B cell (primary cell): ENCODE measurements at regions not wholly inside any gene's neighbourhood (a gene's known extent, or its start where the extent isn't known, plus 50 kb on each side); places are given as distances from the start of the nearest gene placed in this dataset.
"Not testable (repeated sequence)": the region's sequence is repeated elsewhere in the genome, so short reads cannot be mapped to it uniquely, and the experiment has no call there.

Experiments
- ATAC-seq: fragments of 200-7000 bp; cut with Tn5 transposase; one replicate; pipeline ENCODE4 v1.10.0; 2021; ENCODE audit warnings: low read depth, mild to moderate bottlenecking, moderate number of reproducible peaks, moderate library complexity
- CTCF ChIA-PET: fragments of 350-600 bp; sonication (Branson Sonifier 250); formaldehyde crosslinking; loops from one replicate; lab custom pipeline; 2021; ENCODE audit warnings: antibody characterized with exemption, inconsistent platforms; lab: Charles Lee
- POLR2A ChIA-PET: fragments of 350-600 bp; sonication (Branson Sonifier 250); formaldehyde crosslinking; loops from one replicate; lab custom pipeline; 2021; ENCODE audit warnings: antibody characterized with exemption; lab: Charles Lee
- DNase-seq: peaks from one replicate; pipeline ENCODE4 v3.0.0; 2013
- H2AFZ ChIP-seq: 2 replicates; pipeline ENCODE4 v1.6.1; 2012; ENCODE audit warnings: mild to moderate bottlenecking, low read depth, low read length; ENCODE audit not compliant: insufficient read depth, poor library complexity, severe bottlenecking
- H3K27ac ChIP-seq, 2 donors: 1 replicate in 1 of 2; 2 replicates in 1 of 2; pipeline ENCODE4 v1.5.1; 2012 to 2013; ENCODE audit warnings: low read length in 2 of 2, mild to moderate bottlenecking in 2 of 2, moderate library complexity in 1 of 2
- H3K27me3 ChIP-seq, 4 experiments: fragments of 200-600 bp in 1 of 4; sonication (generic) in 1 of 4; replicated peaks in 1 of 4; 1 replicate in 2 of 4; 2 replicates in 2 of 4; pipeline versions ENCODE4 v1.6.1 to v1.7.0; 2013 to 2016; ENCODE audit warnings: low read length in 3 of 4, mild to moderate bottlenecking in 2 of 4, mixed read lengths in 1 of 4, moderate library complexity in 1 of 4; ENCODE audit not compliant: insufficient read depth in 4 of 4, control insufficient read depth in 3 of 4; ENCODE audit errors: control extremely low read depth in 1 of 4
- H3K36me3 ChIP-seq, 2 experiments: replicated peaks in 1 of 2; 1 replicate in 1 of 2; 2 replicates in 1 of 2; pipeline versions ENCODE4 v1.6.1 to v1.7.1; 2013; ENCODE audit warnings: low read length in 1 of 2; ENCODE audit not compliant: insufficient read depth in 2 of 2, control insufficient read depth in 1 of 2; ENCODE audit errors: control extremely low read depth in 1 of 2, extremely low read depth in 1 of 2
- H3K4me1 ChIP-seq, 2 donors: fragments of 200-600 bp in 1 of 2; sonication (generic) in 1 of 2; 1 replicate in 1 of 2; 2 replicates in 1 of 2; pipeline versions ENCODE4 v1.5.1 to v1.6.1; 2013 to 2017; ENCODE audit warnings: low read length in 2 of 2; ENCODE audit not compliant: control insufficient read depth in 2 of 2, insufficient read depth in 2 of 2
- H3K4me2 ChIP-seq: replicated peaks from 2 replicates; pipeline ENCODE3; 2012; ENCODE audit warnings: mild to moderate bottlenecking, low read depth, low read length; ENCODE audit not compliant: poor library complexity, severe bottlenecking
- H3K4me3 ChIP-seq, 5 experiments: fragments of 200-600 bp in 1 of 5; sonication (generic) in 1 of 5; 1 replicate in 3 of 5; 2 replicates in 2 of 5; pipeline versions ENCODE4 v1.5.1 to v1.7.0; 2011 to 2016; ENCODE audit warnings: low read length in 4 of 5, mild to moderate bottlenecking in 4 of 5, low read depth in 2 of 5, control low read depth in 1 of 5, moderate library complexity in 1 of 5; ENCODE audit not compliant: insufficient read depth in 1 of 5; ENCODE audit errors: control extremely low read depth in 1 of 5, extremely low read depth in 1 of 5
- H3K79me2 ChIP-seq: fragments of 200-600 bp; sonication (generic); one replicate; pipeline ENCODE4 v1.6.0; 2016; ENCODE audit warnings: low read length; ENCODE audit not compliant: control insufficient read depth, insufficient read depth
- H3K9ac ChIP-seq: fragments of 200-600 bp; sonication (generic); 2 replicates; pipeline ENCODE4 v1.6.1; 2017; ENCODE audit warnings: mild to moderate bottlenecking, low read length, moderate library complexity
- H3K9me3 ChIP-seq, 3 donors: one replicate each; pipeline versions ENCODE4 v1.6.1 to v1.7.1; 2013; ENCODE audit warnings: low read length in 2 of 3; ENCODE audit not compliant: control insufficient read depth in 2 of 3, insufficient read depth in 1 of 3; ENCODE audit errors: control extremely low read depth in 1 of 3
- H4K20me1 ChIP-seq: 2 replicates; pipeline ENCODE4 v1.6.0; 2012; ENCODE audit warnings: mild to moderate bottlenecking, low read length; ENCODE audit not compliant: insufficient read depth, control insufficient read depth, poor library complexity, severe bottlenecking
- H3K27ac Mint-ChIP-seq: one replicate; pipeline ENCODE4 v1.8.0; 2021; ENCODE audit warnings: mixed read lengths
- H3K27me3 Mint-ChIP-seq: one replicate; pipeline ENCODE4 v1.8.0; 2021; ENCODE audit warnings: mixed read lengths
- H3K4me1 Mint-ChIP-seq: one replicate; pipeline ENCODE4 v1.8.0; 2021; ENCODE audit warnings: mixed read lengths
- H3K4me3 Mint-ChIP-seq: one replicate; pipeline ENCODE4 v1.8.0; 2021; ENCODE audit warnings: mixed read lengths
- H3K9me3 Mint-ChIP-seq: one replicate; pipeline ENCODE4 v1.8.0; 2022; ENCODE audit warnings: mixed read lengths; ENCODE audit not compliant: insufficient read depth
- EZH2 ChIP-seq: IDR thresholded peaks from 2 replicates; pipeline ENCODE4 v1.6.1; 2012; ENCODE audit warnings: borderline replicate concordance, low read depth, mild to moderate bottlenecking, moderate library complexity, low read length; ENCODE audit not compliant: insufficient read depth, poor library complexity, severe bottlenecking
- WGBS: methylation state at CpG from one replicate; pipeline ENCODE4 v1.1.5; 2013; ENCODE audit warnings: missing lambda C conversion rate; ENCODE audit not compliant: insufficient coverage; 5-methylcytosine and 5-hydroxymethylcytosine counted together
- intact Hi-C: fragments of 100-400 bp; cut with micrococcal nuclease; formaldehyde crosslinking; loops from one replicate; pipeline ENCODE4 v1.10.0; 2022
- TF ChIP-seq, protein P1 (sequence below): fragments of 200-600 bp; IDR thresholded peaks from one replicate; pipeline ENCODE4 v1.8.0; 2022; ENCODE audit warnings: antibody characterized with exemption, mild to moderate bottlenecking

GRCh38 chr16:80910434-80910833, 96.3 kb downstream of the CMC2 start:
- DNase-seq (no peak), ATAC-seq (no peak)
- TF ChIP-seq, protein P1, sequence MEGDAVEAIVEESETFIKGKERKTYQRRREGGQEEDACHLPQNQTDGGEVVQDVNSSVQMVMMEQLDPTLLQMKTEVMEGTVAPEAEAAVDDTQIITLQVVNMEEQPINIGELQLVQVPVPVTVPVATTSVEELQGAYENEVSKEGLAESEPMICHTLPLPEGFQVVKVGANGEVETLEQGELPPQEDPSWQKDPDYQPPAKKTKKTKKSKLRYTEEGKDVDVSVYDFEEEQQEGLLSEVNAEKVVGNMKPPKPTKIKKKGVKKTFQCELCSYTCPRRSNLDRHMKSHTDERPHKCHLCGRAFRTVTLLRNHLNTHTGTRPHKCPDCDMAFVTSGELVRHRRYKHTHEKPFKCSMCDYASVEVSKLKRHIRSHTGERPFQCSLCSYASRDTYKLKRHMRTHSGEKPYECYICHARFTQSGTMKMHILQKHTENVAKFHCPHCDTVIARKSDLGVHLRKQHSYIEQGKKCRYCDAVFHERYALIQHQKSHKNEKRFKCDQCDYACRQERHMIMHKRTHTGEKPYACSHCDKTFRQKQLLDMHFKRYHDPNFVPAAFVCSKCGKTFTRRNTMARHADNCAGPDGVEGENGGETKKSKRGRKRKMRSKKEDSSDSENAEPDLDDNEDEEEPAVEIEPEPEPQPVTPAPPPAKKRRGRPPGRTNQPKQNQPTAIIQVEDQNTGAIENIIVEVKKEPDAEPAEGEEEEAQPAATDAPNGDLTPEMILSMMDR: no peak
- no peak for TF ChIP-seq EZH2
- no peak overlapping the region for H3K4me2 ChIP-seq
- Mint-ChIP-seq H3K27me3 (peaks cover 14% of the 10 kb centered on the region), H3K4me1 (no peaks in the 10 kb centered on the region), H3K4me3 (no peak overlapping the region), H3K9me3 (no peaks in the 10 kb centered on the region), H3K27ac (no peak overlapping the region)
- no peaks in the 10 kb centered on the region for H4K20me1 ChIP-seq
- no peaks in the 10 kb centered on the region for H3K27me3 ChIP-seq
- no peaks in the 10 kb centered on the region for H3K36me3 ChIP-seq
- ChIA-PET CTCF (no interaction called here), POLR2A (no interaction called here)
- no peaks in the 10 kb centered on the region for H3K79me2 ChIP-seq
- no peaks in the 10 kb centered on the region for H3K4me1 ChIP-seq
- intact Hi-C loops: no loop called here
- H3K9ac ChIP-seq: no peak overlapping the region
- WGBS: no CpG with 5 or more reads among the region's 2 CpGs
- no peak overlapping the region for H3K4me3 ChIP-seq
- peaks cover 0 to 3% (median 2%) of the 10 kb centered on the region in 3 donors for H3K9me3 ChIP-seq
- H2AFZ ChIP-seq: no peak overlapping the region
- H3K27ac ChIP-seq: no peak overlapping the region

- CTCF ChIA-PET: no interaction called here
- TF ChIP-seq, protein P1: no peak
- TF ChIP-seq EZH2: no peak
- Mint-ChIP-seq H3K4me1 (no peaks in the 10 kb centered on the region), H3K27ac (no peak overlapping the region), H3K27me3 (peaks cover 11% of the 10 kb centered on the region), H3K4me3 (no peak overlapping the region), H3K9me3 (no peaks in the 10 kb centered on the region)
- no peak for DNase-seq
- H3K4me3 ChIP-seq: no peak overlapping the region
- intact Hi-C loops: no loop called here
- no peak overlapping the region for H2AFZ ChIP-seq
- POLR2A ChIA-PET: no interaction called here
- H3K79me2 ChIP-seq: no peaks in the 10 kb centered on the region
- no peaks in the 10 kb centered on the region for H3K36me3 ChIP-seq
- no peaks in the 10 kb centered on the region for H4K20me1 ChIP-seq
- no peak overlapping the region for H3K4me2 ChIP-seq
- 56% methylated on average over 1 of the region's 3 CpGs for WGBS
- H3K4me1 ChIP-seq: no peaks in the 10 kb centered on the region
- H3K9ac ChIP-seq: no peak overlapping the region
- H3K9me3 ChIP-seq: peaks cover 0 to 3% (median 2%) of the 10 kb centered on the region in 3 donors
- no peaks in the 10 kb centered on the region for H3K27me3 ChIP-seq
- no peak for ATAC-seq
- no peak overlapping the region for H3K27ac ChIP-seq
These were observed 97.0 kb downstream of the CMC2 start for GRCh38 chr16:80909720-80910119.

DNA sequence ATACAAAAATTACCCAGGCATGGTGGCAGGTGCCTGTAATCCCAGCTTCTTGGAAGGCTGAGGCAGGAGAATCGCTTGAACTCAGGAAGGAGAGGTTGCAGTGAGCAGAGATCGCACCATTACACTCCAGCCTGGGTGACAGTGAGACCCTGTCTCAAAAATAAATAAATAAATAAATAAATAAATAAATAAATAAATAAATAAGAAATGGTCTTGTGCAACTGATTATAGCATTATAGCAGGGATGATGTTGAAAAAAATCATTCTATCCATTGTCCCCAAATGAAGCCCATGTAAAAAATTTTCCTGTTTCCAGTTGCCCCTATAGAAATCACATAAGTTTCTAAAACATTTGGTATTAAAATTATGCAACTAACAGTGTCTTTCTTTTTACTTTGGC, 100.5 kb downstream of the CMC2 start:
- H3K4me3 ChIP-seq, H3K27ac Mint-ChIP-seq, H3K4me1 Mint-ChIP-seq, H3K36me3 ChIP-seq, H3K27ac ChIP-seq, H3K9ac ChIP-seq, H3K27me3 Mint-ChIP-seq, H3K4me2 ChIP-seq, H2AFZ ChIP-seq, H3K9me3 Mint-ChIP-seq, H4K20me1 ChIP-seq, intact Hi-C loops, H3K4me3 Mint-ChIP-seq, DNase-seq, H3K79me2 ChIP-seq, H3K27me3 ChIP-seq, H3K4me1 ChIP-seq, ATAC-seq, CTCF ChIA-PET, H3K9me3 ChIP-seq, POLR2A ChIA-PET: not testable (repeated sequence)
- WGBS: no CpG with 5 or more reads among the region's 2 CpGs
